Mesenchymal stem cell (in vitro differentiated cells and primary cell): ENCODE measurements at regions not wholly inside any gene's neighbourhood (a gene's known extent, or its start where the extent isn't known, plus 50 kb on each side); places are given as distances from the start of the nearest gene placed in this dataset.
A peak's percentile ranks its signal among the peaks of the same experiment; 100 is the strongest.

Source experiments
- DNase-seq: peaks from one replicate; pipeline ENCODE4 v3.0.0-alpha.2; 2013
- H2AFZ ChIP-seq: one replicate; pipeline ENCODE4 v1.6.1; 2013; ENCODE audit warnings: low read depth, mild to moderate bottlenecking, control low read depth, inconsistent platforms, low read length, moderate library complexity
- H2AK5ac ChIP-seq: 2 replicates; pipeline ENCODE4 v1.6.1; 2013; ENCODE audit warnings: low read length, moderate library complexity, mild to moderate bottlenecking, inconsistent platforms; ENCODE audit not compliant: severe bottlenecking
- H2BK120ac ChIP-seq: one replicate; pipeline ENCODE4 v1.6.1; 2013; ENCODE audit warnings: low read depth, mild to moderate bottlenecking, inconsistent platforms, low read length, moderate library complexity
- H2BK12ac ChIP-seq, 2 experiments: one replicate each; pipeline ENCODE4 v1.6.1; 2013; ENCODE audit warnings: inconsistent platforms in 2 of 2, low read length in 2 of 2, mild to moderate bottlenecking in 2 of 2, moderate library complexity in 2 of 2, control low read depth in 1 of 2
- H2BK15ac ChIP-seq: one replicate; pipeline ENCODE4 v1.6.1; 2013; ENCODE audit warnings: mild to moderate bottlenecking, low read depth, inconsistent platforms; ENCODE audit not compliant: poor library complexity, severe bottlenecking
- H2BK5ac ChIP-seq: 2 replicates; pipeline ENCODE4 v1.6.1; 2013; ENCODE audit warnings: low read depth, mild to moderate bottlenecking, low read length, control low read depth, inconsistent platforms; ENCODE audit not compliant: poor library complexity, severe bottlenecking
- H3K14ac ChIP-seq, 2 experiments: one replicate each; pipeline ENCODE4 v1.6.1; 2013; ENCODE audit warnings: inconsistent platforms in 2 of 2, low read length in 2 of 2, control low read depth in 1 of 2, mild to moderate bottlenecking in 1 of 2, moderate library complexity in 1 of 2
- H3K18ac ChIP-seq, 2 experiments: one replicate each; pipeline ENCODE4 v1.6.1; 2013; ENCODE audit warnings: inconsistent platforms in 2 of 2, low read length in 2 of 2, control low read depth in 1 of 2, low read depth in 1 of 2, mild to moderate bottlenecking in 1 of 2
- H3K23ac ChIP-seq, 2 experiments: one replicate each; pipeline ENCODE4 v1.6.1; 2013; ENCODE audit warnings: inconsistent platforms in 2 of 2, low read length in 2 of 2, mild to moderate bottlenecking in 2 of 2, moderate library complexity in 2 of 2, control low read depth in 1 of 2
- H3K27ac ChIP-seq: 2 replicates; pipeline ENCODE4 v1.5.1; 2013; ENCODE audit warnings: mild to moderate bottlenecking, moderate library complexity, low read length, control low read depth, inconsistent platforms; ENCODE audit not compliant: poor library complexity, severe bottlenecking
- H3K27me3 ChIP-seq, 2 experiments: 2 replicates each; pipeline versions ENCODE4 v1.6.1 to v1.7.0; 2013; ENCODE audit warnings: low read length in 2 of 2, mild to moderate bottlenecking in 2 of 2, moderate library complexity in 2 of 2, control low read depth in 1 of 2, inconsistent platforms in 1 of 2; ENCODE audit not compliant: control insufficient read depth in 1 of 2, insufficient read depth in 1 of 2
- H3K36me3 ChIP-seq, 2 experiments: 2 replicates each; pipeline versions ENCODE4 v1.6.1 to v1.7.0; 2013; ENCODE audit warnings: low read length in 2 of 2, control low read depth in 1 of 2, inconsistent platforms in 1 of 2, low read depth in 1 of 2, mild to moderate bottlenecking in 1 of 2; ENCODE audit not compliant: insufficient read depth in 2 of 2, control insufficient read depth in 1 of 2
- H3K4ac ChIP-seq, 2 experiments: one replicate each; pipeline ENCODE4 v1.6.1; 2013; ENCODE audit warnings: inconsistent platforms in 2 of 2, low read length in 2 of 2, mild to moderate bottlenecking in 2 of 2, moderate library complexity in 2 of 2, control low read depth in 1 of 2, low read depth in 1 of 2
- H3K4me1 ChIP-seq: 2 replicates; pipeline ENCODE4 v1.6.1; 2013; ENCODE audit warnings: low read depth, low read length, control low read depth; ENCODE audit not compliant: control insufficient read depth, insufficient read depth
- H3K4me2 ChIP-seq: 2 replicates; pipeline ENCODE4 v1.6.1; 2013; ENCODE audit warnings: low read length, mild to moderate bottlenecking, inconsistent platforms; ENCODE audit not compliant: poor library complexity, severe bottlenecking
- H3K4me3 ChIP-seq, 2 experiments: 2 replicates each; pipeline versions ENCODE4 v1.5.1 to v1.7.0; 2013; ENCODE audit warnings: low read length in 2 of 2, mild to moderate bottlenecking in 2 of 2, control low read depth in 1 of 2, low read depth in 1 of 2; ENCODE audit not compliant: insufficient read depth in 1 of 2
- H3K79me1 ChIP-seq: replicated peaks from 2 replicates; pipeline ENCODE4 v1.6.1; 2013; ENCODE audit warnings: mild to moderate bottlenecking, control low read depth, low read length, inconsistent platforms; ENCODE audit not compliant: poor library complexity, severe bottlenecking
- H3K9ac ChIP-seq: 2 replicates; pipeline ENCODE4 v1.7.0; 2013; ENCODE audit warnings: mild to moderate bottlenecking, low read length, moderate library complexity
- H3K9me3 ChIP-seq: 2 replicates; pipeline ENCODE4 v1.7.0; 2013; ENCODE audit warnings: mild to moderate bottlenecking, low read length; ENCODE audit not compliant: control insufficient read depth
- H4K8ac ChIP-seq: one replicate; pipeline ENCODE4 v1.6.1; 2013; ENCODE audit warnings: inconsistent platforms, mild to moderate bottlenecking, low read length, moderate library complexity
- H4K91ac ChIP-seq: one replicate; pipeline ENCODE4 v1.6.1; 2013; ENCODE audit warnings: mild to moderate bottlenecking, low read length, inconsistent platforms
- WGBS: methylation state at CpG from one replicate; pipeline ENCODE4 v1.1.7; 2013; ENCODE audit warnings: mixed read lengths; 5-methylcytosine and 5-hydroxymethylcytosine counted together

- Histone ChIP-seq H4K8ac (no peak overlapping the region), H3K27ac (no peak overlapping the region), H3K9ac (no peak overlapping the region), H3K4me2 (no peak overlapping the region), H2AFZ (no peak overlapping the region), H3K4me1 (peaks cover 1% of the 10 kb centered on the region), H3K18ac (peak overlapping the region in 1 of 2 experiments; percentile 18), H2BK120ac (no peak overlapping the region), H4K91ac (peak overlapping the region; percentile 45), H2BK5ac (peak overlapping the region; percentile 20), H2BK12ac (peak overlapping the region; percentile 72 to 92), H3K23ac (no peak overlapping the region), H3K9me3 (no peaks in the 10 kb centered on the region), H3K79me1 (no peaks in the 10 kb centered on the region), H2BK15ac (no peak overlapping the region), H3K14ac (no peak overlapping the region), H3K36me3 (no peaks in the 10 kb centered on the region), H3K4me3 (no peak overlapping the region), H3K4ac (no peak overlapping the region), H3K27me3 (no peaks in the 10 kb centered on the region), H2AK5ac (peak overlapping the region; percentile 49)
- no peak for DNase-seq
- WGBS, result 97% methylated on average over 11 of the region's 15 CpGs
Measured at GRCh38 chr4:186930024-186930423, 206.4 kb upstream of the FAT1 start.

DNA sequence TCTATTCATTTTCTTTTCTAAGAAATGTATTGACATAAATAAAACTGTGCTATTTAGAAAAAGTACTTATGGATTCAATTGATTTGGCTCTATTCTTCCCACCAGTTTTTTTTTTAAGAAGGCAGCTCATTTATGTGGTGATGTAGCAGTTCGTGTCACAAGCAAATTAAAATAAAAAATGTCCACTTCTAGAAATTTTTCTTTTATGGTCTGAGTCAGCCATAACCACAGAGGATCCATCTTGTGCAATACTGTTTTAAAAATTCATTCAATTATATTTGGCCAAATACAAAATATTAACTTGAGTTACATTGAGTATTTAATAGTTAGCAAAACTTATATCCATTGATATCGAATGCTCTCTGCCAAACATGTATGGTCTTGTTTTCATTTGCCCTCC, 207.9 kb upstream of the FAT1 start:
- Histone ChIP-seq H2BK120ac (no peak overlapping the region), H2AFZ (no peak overlapping the region), H3K23ac (no peak overlapping the region), H3K4ac (no peak overlapping the region), H3K18ac (no peak overlapping the region), H3K4me3 (peak overlapping the region in 1 of 2 experiments; percentile 6), H3K4me2 (no peak overlapping the region), H3K36me3 (no peaks in the 10 kb centered on the region), H3K4me1 (peaks cover 1% of the 10 kb centered on the region), H2BK5ac (no peak overlapping the region), H3K27ac (no peak overlapping the region), H2BK12ac (no peak overlapping the region), H4K91ac (no peak overlapping the region), H3K27me3 (no peaks in the 10 kb centered on the region), H3K9me3 (no peaks in the 10 kb centered on the region), H4K8ac (no peak overlapping the region), H3K14ac (no peak overlapping the region), H3K9ac (peak overlapping the region; percentile 60), H2AK5ac (no peak overlapping the region), H2BK15ac (no peak overlapping the region), H3K79me1 (no peaks in the 10 kb centered on the region)
- DNase-seq, result peak; percentile 49
- no CpG with 5 or more reads among the region's 2 CpGs for WGBS

GRCh38 chr4:186932196-186932595, 208.5 kb upstream of the FAT1 start:
- peak overlapping the region; percentile 60 for H3K9ac ChIP-seq
- H3K79me1 ChIP-seq, result no peaks in the 10 kb centered on the region
- no peaks in the 10 kb centered on the region for H3K36me3 ChIP-seq
- H2BK120ac ChIP-seq, result no peak overlapping the region
- no peak overlapping the region for H2AFZ ChIP-seq
- no peak overlapping the region for H2BK5ac ChIP-seq
- no peak overlapping the region for H3K4me2 ChIP-seq
- H3K4me3 ChIP-seq, result peak overlapping the region in 1 of 2 experiments; percentile 6
- H3K9me3 ChIP-seq, result no peaks in the 10 kb centered on the region
- H4K8ac ChIP-seq, result no peak overlapping the region
- H3K27ac ChIP-seq, result no peak overlapping the region
- H2BK15ac ChIP-seq, result no peak overlapping the region
- H2AK5ac ChIP-seq, result no peak overlapping the region
- peaks cover 1% of the 10 kb centered on the region for H3K4me1 ChIP-seq
- H3K14ac ChIP-seq, result no peak overlapping the region
- no peak overlapping the region for H2BK12ac ChIP-seq
- H3K23ac ChIP-seq, result no peak overlapping the region
- no peaks in the 10 kb centered on the region for H3K27me3 ChIP-seq
- WGBS, result 81% methylated on average over 5 of the region's 5 CpGs
- H4K91ac ChIP-seq, result no peak overlapping the region
- no peak overlapping the region for H3K18ac ChIP-seq
- DNase-seq, result no peak
- H3K4ac ChIP-seq, result no peak overlapping the region

DNA sequence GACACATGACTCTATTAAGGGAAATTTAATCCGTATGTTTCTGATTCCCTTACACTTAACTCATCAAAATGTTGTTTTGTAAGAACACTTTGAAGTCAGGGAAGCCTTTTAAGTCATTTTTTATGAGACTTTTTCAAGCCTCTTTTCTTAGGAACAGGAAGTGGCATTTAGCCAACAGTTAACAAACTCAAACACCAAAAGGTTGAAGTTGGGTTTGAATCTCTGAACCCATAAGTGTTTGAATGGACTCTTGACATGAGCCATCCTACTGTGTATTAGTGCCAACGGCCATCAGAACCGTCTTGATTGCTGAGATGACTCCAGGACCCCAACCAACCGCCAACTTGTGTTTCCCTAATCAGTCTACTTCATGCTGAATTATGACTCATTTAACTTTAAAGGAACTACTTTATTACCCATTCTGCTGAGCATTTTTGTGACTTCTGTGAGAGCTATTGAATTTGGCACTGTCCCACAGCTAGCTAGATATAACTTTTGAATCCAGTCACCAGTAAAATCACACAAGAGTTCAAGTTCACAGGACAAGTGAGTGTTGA, 209.1 kb upstream of the FAT1 start:
- Histone ChIP-seq H2BK12ac (no peak overlapping the region), H3K4ac (no peak overlapping the region), H3K14ac (no peak overlapping the region), H2AFZ (no peak overlapping the region), H2BK15ac (no peak overlapping the region), H2AK5ac (no peak overlapping the region), H3K9ac (peak overlapping the region; percentile 60), H3K9me3 (no peaks in the 10 kb centered on the region), H4K91ac (no peak overlapping the region), H2BK120ac (no peak overlapping the region), H3K4me3 (no peak overlapping the region), H3K27ac (no peak overlapping the region), H3K4me2 (no peak overlapping the region), H3K36me3 (no peaks in the 10 kb centered on the region), H3K23ac (no peak overlapping the region), H2BK5ac (no peak overlapping the region), H3K18ac (no peak overlapping the region), H3K4me1 (peaks cover 1% of the 10 kb centered on the region), H4K8ac (no peak overlapping the region), H3K79me1 (no peaks in the 10 kb centered on the region), H3K27me3 (no peaks in the 10 kb centered on the region)
- WGBS, result 23% methylated on average over 3 of the region's 4 CpGs
- DNase-seq, result peak; percentile 75
